GM12892 (cell line): ENCODE measurements at regions not wholly inside any gene's neighbourhood (a gene's known extent, or its start where the extent isn't known, plus 50 kb on each side); places are given as distances from the start of the nearest gene placed in this dataset.

ENCODE experiments used
- POLR2A ChIP-seq: IDR thresholded peaks from 2 replicates; pipeline ENCODE4 v1.6.1; 2011; ENCODE audit warnings: low read depth, low read length, control low read depth
- TAF1 ChIP-seq: IDR thresholded peaks from 2 replicates; pipeline ENCODE4 v1.6.1; 2011; ENCODE audit warnings: low read depth, mild to moderate bottlenecking, control low read depth, low read length, borderline replicate concordance

GRCh38 chr1:81681601-81682266 lies 119.0 kb upstream of the ADGRL2 start:
- TF ChIP-seq TAF1, result no peak
- TF ChIP-seq POLR2A, result no peak
